Renal cortex interstitium (tissue), 11 donors: ENCODE measurements at regions not wholly inside any gene's neighbourhood (a gene's known extent, or its start where the extent isn't known, plus 50 kb on each side); places are given as distances from the start of the nearest gene placed in this dataset.

Source experiments
- DNase-seq, 11 donors: peaks; one replicate each; pipeline ENCODE4 v3.0.0-alpha.2; 2013; ENCODE audit warnings: low read depth in 9 of 11, low spot score in 4 of 11; ENCODE audit errors: extremely low read depth in 1 of 11

DNA sequence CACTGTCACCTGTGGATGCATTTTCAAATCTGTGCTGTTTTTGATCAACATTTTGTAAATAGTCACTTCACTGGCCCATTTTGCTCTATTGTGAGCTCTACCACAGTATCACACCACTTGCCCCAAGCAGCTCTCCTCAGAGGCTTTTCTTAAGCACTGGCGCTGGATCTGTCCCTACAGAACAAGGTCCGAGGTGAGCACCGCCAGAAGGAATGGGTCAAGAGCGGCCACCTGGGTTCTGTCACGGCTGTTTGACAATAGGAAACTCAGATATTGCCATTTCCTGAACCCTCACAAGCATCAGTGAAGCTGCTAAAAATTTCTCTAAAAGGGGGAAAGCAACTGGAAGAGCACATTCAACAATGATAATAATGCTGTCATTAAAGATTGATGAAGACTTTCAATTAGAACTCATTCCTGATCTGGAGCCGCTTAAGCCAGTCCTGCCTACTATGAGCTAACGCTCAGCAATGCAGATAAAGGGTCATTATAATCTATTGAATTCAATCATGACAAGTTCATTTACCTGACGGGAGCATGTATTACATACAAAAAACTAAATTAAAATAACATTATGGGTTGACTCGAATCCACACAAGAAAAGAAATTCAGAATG is 514.0 kb downstream of the GALR1 start:
- DNase-seq: no peak

DNA sequence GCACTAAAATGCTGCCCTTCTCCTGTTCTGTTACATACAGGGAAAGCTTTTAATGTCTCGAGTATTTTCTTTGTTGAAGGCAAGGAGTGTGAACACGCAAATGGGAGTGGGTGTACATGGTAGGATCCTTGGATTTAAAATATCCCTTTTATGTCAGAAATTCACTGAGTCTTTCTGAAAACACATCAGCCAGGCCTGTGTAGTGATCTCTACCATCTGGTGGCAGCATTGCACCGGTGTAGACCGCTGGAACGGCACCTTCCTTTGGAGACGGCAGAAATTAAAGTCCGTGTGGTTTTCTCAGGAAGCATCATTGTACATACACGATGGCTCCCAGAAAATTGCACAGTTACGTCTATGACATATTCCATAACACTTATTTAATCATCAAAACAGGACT is 515.8 kb downstream of the GALR1 start:
- DNase-seq: peak; percentile 17 to 53 (median 31)

DNA sequence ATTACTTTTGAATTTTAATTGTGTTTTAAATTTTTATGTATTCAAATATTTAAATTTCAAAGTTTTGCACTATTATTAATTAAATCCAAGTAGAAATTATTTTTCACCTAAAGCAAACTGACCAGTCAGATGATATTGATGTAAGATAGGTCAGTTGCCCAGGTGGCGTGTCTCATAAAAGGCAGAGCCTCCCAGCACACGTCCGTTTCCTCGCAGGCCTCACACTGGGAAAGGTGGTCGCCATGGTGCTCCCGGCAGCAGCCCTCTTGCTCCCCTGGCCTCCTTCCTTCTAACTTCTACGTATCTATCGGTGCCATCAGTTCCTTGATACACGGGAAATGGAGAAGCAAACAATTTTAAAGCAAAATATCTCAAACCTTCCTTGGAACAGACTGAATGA is 516.8 kb downstream of the GALR1 start:
- no peak for DNase-seq

DNA sequence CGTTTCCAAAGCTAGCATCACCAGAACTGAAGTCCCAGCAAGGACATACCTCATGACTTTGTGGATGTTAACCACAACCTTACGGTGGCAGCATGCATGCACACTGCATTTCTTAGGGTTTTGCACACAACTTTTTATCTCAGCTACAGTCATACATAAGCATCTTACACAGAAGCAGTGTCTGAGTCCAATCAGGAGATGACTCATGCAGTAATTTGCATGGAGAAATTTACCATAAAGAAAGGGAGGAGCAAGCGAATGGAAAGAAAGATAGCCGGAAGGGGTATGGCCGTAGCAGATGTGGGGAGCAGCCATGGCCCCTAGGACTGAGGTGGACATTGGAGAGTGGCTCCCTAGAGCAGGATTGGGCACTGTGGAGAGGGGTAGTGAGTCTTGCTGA is 522.5 kb downstream of the GALR1 start:
- DNase-seq: no peak

DNA sequence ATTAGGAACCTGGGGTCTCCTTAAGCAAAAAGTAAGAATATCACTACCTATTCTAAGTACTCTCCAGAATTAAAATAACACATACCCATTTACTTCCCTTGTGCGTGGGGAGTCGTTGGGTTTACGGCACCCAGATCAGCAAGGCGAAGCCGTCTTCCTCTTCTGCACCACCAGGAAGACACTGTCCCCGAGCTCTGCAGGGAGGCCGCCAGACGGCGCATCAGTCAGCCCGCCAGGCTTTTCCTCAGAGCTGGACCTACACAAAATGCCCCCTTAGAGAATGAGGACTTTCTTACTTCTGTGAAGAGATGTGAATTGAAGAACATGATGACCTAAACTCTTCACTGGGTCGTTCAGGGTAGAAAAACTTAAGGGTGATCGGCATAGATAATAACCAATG is 526.5 kb downstream of the GALR1 start:
- DNase-seq: no peak

DNA sequence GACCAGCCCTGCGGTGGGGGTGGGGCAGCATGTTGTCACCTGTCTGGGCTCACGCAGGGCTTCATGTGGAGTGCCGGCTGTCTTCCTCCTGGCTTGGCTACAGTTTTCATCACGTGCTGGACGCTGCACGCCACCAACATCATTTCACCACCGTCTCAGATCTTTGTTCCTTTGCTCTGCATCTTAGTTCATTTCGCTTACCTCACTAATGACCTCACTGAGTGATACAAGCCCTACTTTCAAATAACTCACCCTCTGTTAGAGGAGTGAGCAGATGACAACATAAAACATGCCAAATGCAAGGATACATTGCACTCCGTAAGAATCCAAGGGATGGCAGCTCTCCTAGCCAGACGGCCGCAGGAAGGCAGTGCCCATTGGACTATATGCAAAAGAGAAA is 527.5 kb downstream of the GALR1 start:
- DNase-seq: no peak

DNA sequence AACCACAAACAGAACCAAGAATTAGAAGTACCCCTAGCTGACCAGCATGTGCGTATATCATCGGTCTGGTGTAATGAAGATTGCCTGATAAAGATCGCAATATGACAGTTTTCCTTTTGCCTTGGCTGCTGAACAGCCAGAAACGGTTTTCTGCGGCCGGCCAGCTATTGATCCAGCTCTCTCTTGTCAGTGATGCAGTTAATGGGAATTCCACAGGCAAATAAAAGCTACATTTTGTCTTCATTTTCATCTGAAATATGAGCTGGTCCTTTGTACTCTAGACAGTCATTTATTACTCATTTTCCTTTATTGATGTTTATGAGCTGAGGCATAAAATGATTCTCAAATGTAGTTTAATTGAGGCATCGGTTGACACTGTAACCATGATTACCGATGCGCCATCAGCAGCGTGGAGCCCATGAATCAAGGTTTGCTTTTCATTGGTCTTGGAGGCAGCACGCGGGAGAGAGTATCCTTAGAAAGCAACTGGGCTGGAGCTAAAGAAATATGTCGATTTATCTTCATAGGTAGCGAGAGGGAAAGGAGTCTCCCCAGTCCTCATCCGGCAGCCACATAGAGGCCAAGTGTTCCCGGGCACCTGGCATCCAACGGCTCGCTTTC is 535.2 kb downstream of the GALR1 start:
- no peak for DNase-seq

DNA sequence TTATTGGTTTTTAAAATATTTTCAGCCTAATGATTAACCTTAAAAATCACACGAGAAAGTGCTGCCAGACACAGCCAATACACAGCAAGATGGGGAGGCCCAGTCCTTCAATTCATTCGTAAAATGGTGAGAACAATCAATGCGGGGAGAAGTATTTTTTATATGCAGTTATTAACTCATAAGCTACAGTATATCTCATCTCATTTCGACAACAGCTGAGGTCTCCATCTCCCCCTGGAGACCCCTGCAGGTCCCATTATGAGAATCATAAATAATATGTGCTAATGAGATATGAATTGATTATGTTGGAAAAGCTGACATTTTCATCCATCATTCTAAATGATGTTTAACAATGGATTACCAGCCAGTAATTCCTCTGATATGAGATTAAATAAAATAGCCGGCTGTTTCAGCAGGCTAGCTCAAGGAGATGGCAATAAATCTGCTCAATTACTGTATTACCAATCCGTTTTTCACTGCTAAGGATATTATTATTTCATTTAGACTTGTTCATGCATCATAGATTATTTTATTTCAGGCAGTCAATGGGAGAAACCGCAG is 535.8 kb downstream of the GALR1 start:
- DNase-seq: no peak

DNA sequence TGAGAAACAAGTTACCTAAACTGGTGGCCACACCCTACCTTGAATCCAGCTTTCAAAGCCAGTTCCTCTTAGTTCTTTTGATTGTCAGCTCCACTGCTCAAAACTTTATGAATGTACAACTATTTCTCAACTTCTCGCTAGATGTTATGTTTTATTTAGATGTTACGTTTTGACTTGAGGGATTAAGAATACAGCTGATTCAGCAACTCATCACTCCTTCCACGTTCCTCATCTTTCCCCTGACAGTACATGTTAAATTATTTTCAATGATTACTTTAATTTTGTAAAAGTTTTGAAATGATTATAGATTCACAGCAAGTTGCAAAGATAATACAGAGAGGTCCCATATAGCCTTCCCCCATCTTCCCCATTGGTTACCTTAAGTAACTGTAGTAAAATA is 553.4 kb downstream of the GALR1 start:
- DNase-seq: no peak

DNA sequence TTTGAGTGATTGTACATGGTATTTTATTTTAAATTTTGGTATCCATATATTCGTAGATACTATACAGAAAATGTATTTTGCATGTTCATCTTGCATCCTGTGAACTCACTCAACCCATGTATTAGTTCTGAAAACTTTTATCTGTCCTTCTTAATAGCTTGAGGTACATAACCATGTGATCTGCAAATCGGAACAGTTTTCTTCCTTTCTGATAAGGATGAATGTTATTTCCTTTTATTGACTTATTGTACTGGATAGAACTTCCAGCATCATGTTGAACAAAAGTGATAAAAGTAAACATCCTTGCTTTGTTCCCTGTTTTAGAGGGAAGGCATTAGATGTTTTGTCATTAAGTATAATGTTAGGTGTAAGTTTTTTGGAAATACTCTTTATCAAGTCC is 554.7 kb downstream of the GALR1 start:
- DNase-seq: no peak

DNA sequence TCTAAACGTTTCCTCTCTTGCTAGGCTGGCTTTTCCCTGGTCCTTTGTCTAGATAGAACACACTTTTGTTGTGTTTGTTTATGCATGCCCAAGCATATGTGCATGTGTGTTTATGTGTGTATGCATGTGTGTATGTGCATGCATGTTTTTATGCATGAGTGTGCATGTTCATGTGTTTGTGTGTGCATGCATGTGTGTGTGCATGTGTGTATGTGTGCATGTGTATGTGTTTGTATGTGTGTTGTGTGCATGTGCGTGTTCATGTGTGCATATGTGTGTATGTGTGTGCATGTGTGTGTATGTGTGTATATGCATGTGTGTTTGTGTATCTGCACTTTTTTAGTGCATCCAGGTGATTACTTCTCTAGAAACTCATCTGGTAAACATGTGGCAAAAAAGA is 558.0 kb downstream of the GALR1 start:
- no peak for DNase-seq

DNA sequence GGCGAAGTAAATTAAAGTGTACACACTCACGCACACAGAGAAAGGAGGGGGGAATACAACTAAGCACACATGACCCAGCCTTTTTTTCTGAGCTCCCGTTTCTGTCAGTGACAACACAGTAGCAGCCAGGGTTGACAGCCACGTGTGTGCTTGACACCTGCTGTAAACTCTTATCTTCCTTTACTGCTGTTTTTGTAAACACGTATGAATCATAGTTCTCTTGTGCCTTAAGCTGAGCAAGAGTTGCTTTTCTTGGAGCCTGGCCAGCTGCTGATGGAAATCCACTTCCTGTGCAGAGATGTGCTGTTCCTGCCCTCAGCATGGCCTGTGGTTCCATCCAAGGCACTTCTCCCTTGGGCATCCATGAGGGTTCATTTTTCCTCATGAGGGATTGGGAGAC is 561.9 kb downstream of the GALR1 start:
- DNase-seq: peak in 1 of 11 donors; percentile 3

DNA sequence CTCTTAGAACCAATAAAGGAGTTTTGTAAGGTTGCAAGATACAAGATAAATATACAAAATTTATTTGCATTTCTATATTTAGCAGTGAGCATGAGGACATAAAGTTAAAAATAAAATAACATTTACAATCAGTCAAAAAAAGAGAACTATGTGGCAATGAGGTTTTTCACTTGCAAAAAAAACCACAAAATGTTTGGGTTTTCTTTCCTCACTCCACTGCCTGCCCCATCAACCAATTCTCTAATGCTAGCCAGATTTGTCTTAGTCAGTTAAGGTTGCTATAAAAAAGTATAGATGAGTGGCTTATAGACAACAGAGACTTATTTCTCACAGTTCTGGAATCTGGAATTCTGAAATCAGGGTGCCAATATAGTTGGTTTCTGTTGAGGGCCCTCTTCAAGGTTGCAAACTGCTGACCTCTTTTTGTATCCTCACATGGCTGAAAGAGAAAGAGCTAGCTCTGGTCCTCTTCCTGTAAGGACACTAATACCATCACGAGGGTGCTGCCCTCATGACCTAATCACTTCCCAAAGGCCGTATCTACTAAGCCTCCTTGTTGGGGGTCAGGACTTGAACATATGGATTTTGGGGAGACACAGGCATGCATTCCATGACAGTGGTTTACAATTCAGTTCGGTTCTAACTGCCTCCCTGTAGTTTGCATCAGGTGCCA is 566.2 kb downstream of the GALR1 start:
- no peak for DNase-seq

DNA sequence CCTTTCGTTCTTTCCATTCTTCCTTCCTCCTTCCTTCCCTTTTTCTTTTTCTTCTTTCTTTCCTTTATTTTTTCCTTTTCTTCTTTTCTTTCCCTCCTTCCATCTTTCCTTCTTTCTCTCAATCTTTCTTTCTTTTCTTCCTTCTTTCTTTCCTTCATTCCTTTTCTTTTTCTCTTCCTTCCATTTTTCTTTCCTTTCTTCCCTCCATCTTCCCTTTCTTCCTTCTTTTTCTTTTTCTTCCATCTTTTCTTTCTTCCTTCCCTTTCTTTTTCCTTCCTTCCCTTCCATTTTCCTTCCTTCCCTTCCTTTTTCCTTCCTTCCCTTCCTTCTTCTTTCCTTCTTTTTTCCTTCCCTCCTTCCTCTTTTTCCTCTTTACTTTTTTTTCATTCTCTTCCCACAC is 568.7 kb downstream of the GALR1 start:
- no peak for DNase-seq

DNA sequence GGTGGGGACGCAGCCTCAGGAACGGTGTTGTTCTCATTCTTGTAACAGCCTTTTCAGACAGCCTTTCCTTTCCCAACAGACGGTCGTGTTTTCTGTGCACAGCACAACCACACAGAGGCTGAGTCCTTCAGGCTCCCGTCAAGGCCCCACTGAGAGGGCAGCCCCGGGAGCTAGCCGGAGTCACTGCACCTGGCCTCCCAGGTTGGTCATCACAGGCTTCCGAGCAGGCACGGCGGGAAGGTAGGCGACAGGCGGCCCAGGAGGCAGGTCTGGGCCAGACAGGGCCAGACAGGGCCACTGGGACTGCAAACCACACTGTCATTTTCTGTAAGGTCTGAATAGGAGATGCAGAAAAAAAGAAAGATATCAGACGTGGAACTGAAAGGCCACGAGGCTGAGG is 570.8 kb downstream of the GALR1 start:
- DNase-seq: no peak

DNA sequence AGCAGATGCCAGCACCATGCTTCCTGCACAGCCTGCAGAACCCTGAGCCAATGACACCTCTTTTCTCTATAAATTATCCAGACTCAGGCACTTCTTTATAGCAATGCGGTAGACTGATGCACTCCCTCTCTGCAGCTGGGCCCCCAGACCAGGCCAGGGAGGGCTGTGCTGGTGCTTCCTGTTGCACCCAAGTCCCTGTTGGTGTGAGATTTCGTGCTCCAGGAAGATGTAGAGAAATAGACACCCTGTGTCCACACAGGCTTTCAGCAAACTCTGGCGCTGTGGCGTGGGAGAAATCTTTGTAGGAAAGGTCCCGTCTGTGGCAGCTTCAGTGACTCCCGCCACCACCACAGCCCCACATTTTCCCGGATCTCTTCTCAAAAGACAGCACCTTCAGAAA is 572.2 kb downstream of the GALR1 start:
- DNase-seq: no peak

DNA sequence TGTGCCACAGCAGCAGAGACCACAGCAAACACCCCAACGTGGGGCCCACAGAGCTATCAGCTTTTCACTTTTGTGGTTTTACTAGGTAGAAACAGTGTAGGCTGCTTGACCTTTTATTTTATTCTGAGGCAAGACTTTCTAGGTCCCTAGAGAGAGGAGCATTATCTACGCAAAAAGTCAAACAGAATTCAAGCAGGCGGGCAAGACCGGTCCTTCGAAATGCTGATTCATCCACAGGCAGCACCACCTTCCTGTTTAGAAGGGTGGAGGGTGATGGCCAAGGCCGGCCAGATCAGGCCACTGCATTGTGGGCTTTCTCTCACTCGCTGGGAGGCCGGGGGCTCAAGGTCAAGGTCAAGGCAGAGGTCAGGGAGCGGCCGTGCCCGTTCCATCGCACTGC is 573.0 kb downstream of the GALR1 start:
- no peak for DNase-seq

DNA sequence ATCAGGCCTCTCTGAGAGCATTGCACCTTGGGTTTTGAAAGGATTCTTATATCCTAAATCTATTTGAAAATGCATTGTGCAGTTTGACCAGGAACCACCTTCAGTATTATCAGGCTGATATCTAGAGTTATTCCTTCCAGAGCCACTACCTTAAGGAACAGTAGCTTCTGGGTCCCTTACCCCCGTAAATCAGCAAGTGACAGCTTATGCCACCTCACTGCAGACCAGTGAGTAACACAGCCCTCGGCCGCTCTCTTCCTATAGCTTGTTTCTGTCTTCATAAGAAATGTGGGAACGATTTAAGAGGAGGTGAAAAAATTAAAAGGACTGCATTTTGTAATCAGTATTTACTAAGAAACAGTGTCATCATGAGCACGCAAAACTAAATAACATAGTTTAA is 584.2 kb downstream of the GALR1 start:
- no peak for DNase-seq

DNA sequence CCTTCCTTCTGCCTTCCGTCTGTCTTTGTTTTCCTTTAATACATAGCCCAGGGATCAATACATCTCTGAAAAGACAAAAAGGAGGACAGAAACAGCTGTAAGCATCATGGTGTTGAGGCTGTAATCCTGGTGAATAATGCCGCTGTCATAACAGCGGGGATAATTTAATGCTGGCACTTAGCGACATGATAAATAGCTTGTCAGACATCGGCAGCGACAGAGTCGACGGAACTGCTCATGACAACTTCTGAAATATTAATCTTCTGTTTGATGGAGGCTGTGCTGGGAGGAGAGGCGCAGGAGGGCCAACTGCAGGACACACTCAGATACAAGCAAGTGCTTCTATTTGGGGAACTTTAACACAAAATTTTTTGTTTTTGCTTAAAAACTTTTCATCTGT is 602.2 kb downstream of the GALR1 start:
- no peak for DNase-seq

DNA sequence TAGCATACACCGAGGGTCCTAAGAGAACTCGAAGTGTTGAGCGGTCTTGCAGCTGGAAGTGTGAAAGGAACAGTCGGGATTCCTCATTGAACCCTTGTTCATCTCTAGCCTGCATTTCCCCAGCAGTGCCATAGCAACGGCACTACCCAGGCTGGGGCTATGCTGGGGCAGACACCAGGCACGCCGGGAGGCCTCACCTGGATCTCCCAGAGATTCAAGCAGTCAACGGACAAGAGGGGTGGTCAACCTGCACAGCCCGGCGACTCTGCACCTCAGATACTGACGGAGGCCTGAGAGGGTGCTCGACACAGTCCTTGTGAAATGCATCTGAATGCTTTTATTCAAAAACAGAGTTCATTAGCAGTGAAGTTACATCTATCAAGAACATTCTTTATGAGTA is 604.2 kb downstream of the GALR1 start:
- DNase-seq: no peak
